Left ventricle myocardium inferior (tissue), 1 donor: ENCODE measurements at regions not wholly inside any gene's neighbourhood (a gene's known extent, or its start where the extent isn't known, plus 50 kb on each side); places are given as distances from the start of the nearest gene placed in this dataset.

ENCODE experiments used
- DNase-seq: peaks from one replicate; pipeline ENCODE4 v3.0.0-alpha.2; 2020
- H3K27ac ChIP-seq: fragments of 200-600 bp; replicated peaks from 2 replicates; pipeline ENCODE4 v1.8.0; 2021
- H3K27me3 ChIP-seq: fragments of 200-600 bp; 2 replicates; pipeline ENCODE4 v1.8.0; 2021; ENCODE audit warnings: low read depth
- H3K36me3 ChIP-seq: fragments of 200-600 bp; 2 replicates; pipeline ENCODE4 v1.8.0; 2021
- H3K4me1 ChIP-seq: fragments of 200-600 bp; 2 replicates; pipeline ENCODE4 v1.8.0; 2021
- H3K4me3 ChIP-seq: fragments of 200-600 bp; 2 replicates; pipeline ENCODE4 v1.8.0; 2021; ENCODE audit warnings: mild to moderate bottlenecking, moderate library complexity
- H3K9me3 ChIP-seq: fragments of 200-600 bp; replicated peaks from 2 replicates; pipeline ENCODE4 v1.8.0; 2021
- intact Hi-C: fragments of 100-400 bp; cut with micrococcal nuclease; formaldehyde crosslinking; loops from one replicate; pipeline ENCODE4 v1.11.0; 2022
- TF ChIP-seq, protein P1 (sequence below): fragments of 200-600 bp; IDR thresholded peaks from 2 replicates; pipeline ENCODE4 v1.8.0; 2021; ENCODE audit warnings: antibody characterized with exemption, mild to moderate bottlenecking, borderline replicate concordance
- donor health status: DM: no; HTN: yes; CAD: no; lungs with severe emphysema.

DNA sequence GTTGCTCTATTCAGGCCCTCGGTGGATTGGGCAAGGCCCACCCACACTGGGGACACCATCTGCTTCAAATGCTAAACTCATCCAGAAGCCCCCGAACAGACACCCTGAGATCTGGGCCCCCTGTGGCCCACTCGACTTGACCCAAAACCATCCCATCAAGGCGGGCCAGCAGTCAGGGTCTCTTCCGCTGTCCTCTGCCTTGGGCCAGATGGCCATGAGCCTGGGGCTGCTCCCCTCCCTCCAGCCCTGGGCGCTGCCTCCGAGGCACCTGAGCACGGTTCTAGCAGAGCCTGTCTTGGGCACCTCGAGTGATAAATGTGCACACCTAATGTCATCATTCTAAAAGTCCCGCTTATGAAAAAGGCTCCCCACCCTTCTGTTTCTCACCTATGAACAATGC is 449.4 kb downstream of the TCERG1L start:
- no peak overlapping the region for H3K4me3 ChIP-seq

DNA sequence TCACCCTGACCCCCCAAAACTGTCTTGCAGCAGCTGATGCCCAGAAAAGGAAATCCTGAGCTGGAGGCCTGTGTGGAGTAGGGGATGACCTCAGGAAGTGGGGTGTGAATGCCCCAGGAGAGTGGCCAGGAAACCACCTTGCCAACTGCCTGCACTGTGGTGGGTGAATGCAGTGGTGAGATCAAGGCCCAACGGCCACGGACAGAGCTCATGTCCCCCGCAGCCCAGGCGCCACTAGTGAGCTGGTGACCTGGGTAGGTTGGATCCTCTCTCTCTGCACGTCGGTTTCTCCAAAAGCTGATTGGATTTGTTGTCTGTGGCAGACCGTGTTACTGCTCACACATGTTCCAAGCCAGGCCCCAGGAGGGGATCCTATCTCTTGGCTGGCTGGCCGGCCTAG is 448.9 kb downstream of the TCERG1L start:
- no peaks in the 10 kb centered on the region for H3K4me1 ChIP-seq
- DNase-seq: no peak
- no peak overlapping the region for H3K27ac ChIP-seq
- TF ChIP-seq, protein P1, sequence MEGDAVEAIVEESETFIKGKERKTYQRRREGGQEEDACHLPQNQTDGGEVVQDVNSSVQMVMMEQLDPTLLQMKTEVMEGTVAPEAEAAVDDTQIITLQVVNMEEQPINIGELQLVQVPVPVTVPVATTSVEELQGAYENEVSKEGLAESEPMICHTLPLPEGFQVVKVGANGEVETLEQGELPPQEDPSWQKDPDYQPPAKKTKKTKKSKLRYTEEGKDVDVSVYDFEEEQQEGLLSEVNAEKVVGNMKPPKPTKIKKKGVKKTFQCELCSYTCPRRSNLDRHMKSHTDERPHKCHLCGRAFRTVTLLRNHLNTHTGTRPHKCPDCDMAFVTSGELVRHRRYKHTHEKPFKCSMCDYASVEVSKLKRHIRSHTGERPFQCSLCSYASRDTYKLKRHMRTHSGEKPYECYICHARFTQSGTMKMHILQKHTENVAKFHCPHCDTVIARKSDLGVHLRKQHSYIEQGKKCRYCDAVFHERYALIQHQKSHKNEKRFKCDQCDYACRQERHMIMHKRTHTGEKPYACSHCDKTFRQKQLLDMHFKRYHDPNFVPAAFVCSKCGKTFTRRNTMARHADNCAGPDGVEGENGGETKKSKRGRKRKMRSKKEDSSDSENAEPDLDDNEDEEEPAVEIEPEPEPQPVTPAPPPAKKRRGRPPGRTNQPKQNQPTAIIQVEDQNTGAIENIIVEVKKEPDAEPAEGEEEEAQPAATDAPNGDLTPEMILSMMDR: no peak
- H3K4me3 ChIP-seq: no peak overlapping the region
- H3K36me3 ChIP-seq: no peaks in the 10 kb centered on the region
- H3K9me3 ChIP-seq: no peaks in the 10 kb centered on the region
- peaks cover 24% of the 10 kb centered on the region for H3K27me3 ChIP-seq
- intact Hi-C loops: no loop called here

More for the DNA sequence above, 449.4 kb downstream of the TCERG1L start:
- peaks cover 24% of the 10 kb centered on the region for H3K27me3 ChIP-seq
- H3K36me3 ChIP-seq: no peaks in the 10 kb centered on the region
- TF ChIP-seq, protein P1: no peak
- H3K27ac ChIP-seq: no peak overlapping the region
- DNase-seq: no peak
- H3K9me3 ChIP-seq: no peaks in the 10 kb centered on the region
- intact Hi-C loops: no loop called here
- no peaks in the 10 kb centered on the region for H3K4me1 ChIP-seq

DNA sequence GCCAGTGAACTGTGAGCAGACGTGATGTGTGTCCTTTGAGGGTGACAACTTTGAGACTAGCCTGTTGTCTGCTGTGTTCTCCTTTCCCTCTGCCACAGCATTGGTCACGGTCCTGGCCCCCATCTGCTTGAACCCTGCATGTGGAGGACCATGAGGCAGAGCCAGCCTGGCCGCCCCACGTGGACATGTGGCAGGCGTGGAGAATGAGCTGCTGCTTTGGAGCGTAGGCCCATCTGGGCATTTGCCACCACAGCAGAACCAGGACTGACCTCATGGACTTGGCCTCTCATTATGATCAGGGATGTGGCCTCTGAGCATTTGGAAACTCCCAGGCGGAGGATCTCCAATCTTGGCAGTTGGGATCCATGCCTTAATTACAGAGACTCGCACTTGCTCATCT is 448.5 kb downstream of the TCERG1L start:
- Histone ChIP-seq H3K27ac (no peak overlapping the region), H3K9me3 (no peaks in the 10 kb centered on the region), H3K27me3 (peaks cover 24% of the 10 kb centered on the region), H3K36me3 (no peaks in the 10 kb centered on the region), H3K4me1 (no peaks in the 10 kb centered on the region), H3K4me3 (no peak overlapping the region)
- no peak for DNase-seq
- intact Hi-C loops: no loop called here
- TF ChIP-seq, protein P1: no peak

DNA sequence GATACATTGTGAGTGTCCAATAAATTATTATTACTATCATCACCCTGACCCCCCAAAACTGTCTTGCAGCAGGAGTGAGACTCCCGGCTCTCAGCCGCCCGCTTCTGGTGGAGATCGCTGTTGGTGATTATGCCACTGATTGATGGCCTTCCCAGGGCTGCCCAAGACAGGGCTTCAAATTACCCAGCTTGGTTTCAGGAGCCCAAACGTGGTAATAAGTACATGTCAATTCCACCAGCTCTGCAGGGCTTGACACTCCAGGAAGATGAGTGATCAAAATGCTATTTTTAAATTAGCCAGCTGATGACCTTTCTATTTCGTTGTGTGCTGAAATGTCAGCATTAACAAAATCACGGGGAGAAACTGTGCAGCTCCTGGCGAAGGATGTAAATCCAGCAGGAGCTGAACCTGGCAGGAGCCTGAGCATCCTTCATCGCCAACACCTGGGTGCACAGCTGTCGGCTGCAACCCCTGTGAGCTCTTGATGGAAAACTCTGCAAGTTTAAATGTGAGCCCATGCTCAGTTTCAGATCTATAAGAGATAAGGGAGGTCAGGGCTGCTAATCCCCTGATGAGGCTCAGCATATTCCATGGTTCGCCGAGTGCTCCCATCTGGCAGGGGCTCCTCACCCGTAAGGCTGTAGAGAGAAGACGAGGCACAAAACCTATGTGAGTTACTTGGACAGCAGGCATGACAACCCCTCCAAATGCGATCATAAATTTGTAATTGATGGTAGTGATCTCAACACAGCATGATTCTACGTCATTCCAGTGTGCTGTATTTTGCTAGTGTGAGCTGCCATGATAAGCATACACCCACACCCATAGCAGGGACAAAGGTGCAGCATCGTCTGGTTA is 446.3 kb downstream of the TCERG1L start:
- Histone ChIP-seq H3K4me1 (no peaks in the 10 kb centered on the region), H3K27ac (no peak overlapping the region), H3K4me3 (no peak overlapping the region), H3K9me3 (no peaks in the 10 kb centered on the region), H3K36me3 (no peaks in the 10 kb centered on the region), H3K27me3 (peaks cover 45% of the 10 kb centered on the region)
- TF ChIP-seq, protein P1: no peak
- intact Hi-C loops: no loop called here
- DNase-seq: no peak

DNA sequence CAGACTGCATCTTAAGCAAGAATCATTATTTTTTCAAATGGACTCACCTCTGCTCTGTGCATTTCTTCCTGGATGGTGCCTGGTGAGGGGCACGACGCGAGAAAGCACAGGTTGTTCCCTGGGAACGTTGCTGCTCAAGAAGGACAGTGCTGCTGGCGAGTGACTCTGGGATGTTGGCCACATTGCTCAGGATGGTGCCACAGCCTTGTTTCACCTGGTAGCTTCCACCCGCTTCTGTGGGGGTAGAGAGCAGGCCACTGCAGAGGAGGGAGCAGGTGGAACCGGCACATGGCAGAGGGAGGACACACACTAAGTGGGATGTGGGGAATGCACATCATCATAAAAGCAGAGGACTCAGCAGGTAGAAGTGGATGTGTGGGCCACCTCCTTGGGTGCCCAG is 444.7 kb downstream of the TCERG1L start:
- no peak overlapping the region for H3K4me3 ChIP-seq
- H3K4me1 ChIP-seq: no peaks in the 10 kb centered on the region
- TF ChIP-seq, protein P1: no peak
- H3K36me3 ChIP-seq: no peaks in the 10 kb centered on the region
- no peak for DNase-seq
- peaks cover 61% of the 10 kb centered on the region for H3K27me3 ChIP-seq
- H3K27ac ChIP-seq: no peak overlapping the region
- H3K9me3 ChIP-seq: no peaks in the 10 kb centered on the region
- intact Hi-C loops: no loop called here
